K562 (cell line): ENCODE measurements at regions not wholly inside any gene's neighbourhood (a gene's known extent, or its start where the extent isn't known, plus 50 kb on each side); places are given as distances from the start of the nearest gene placed in this dataset.
A peak's percentile ranks its signal among the peaks of the same experiment; 100 is the strongest.

Experiments used
- ATAC-seq: fragments of 200-7000 bp; cut with Tn5 transposase; 3 replicates; pipeline ENCODE4 v1.9.1; 2020; ENCODE audit warnings: moderate library complexity
- BruUV-seq: library from RNA; stranded (reverse); fragments of 400-500 nt; replicated peaks from 2 replicates; lab custom pipeline; 2021; lab: Mats Ljungman, UMichigan
- CTCF ChIA-PET: fragments of 300-600 bp; formaldehyde crosslinking; extraction: SDS; loops from one replicate; lab custom pipeline; 2021; ENCODE audit warnings: low intra/inter-chr PET ratio; lab: Yijun Ruan, JAX
- POLR2A ChIA-PET: fragments of 300-600, 350-650 bp; sonication (Branson Sonifier 250); formaldehyde crosslinking; extraction: SDS; loops from one replicate; lab custom pipeline; 2021; ENCODE audit warnings: antibody characterized with exemption, inconsistent platforms; lab: Yijun Ruan, JAX
- DNase-seq, 4 experiments: peaks; one replicate each; pipeline versions ENCODE4 v3.0.0 to v3.0.0-alpha.2; 2011 to 2018; ENCODE audit warnings: low spot score in 3 of 4, mixed read lengths in 3 of 4; ENCODE audit errors: extremely low read depth in 1 of 4
- FAIRE-seq: peaks from 2 replicates; lab custom pipeline; 2011; peaks lifted over from hg19 to GRCh38; lab: Jason Lieb, UNC
- H2AFZ ChIP-seq: 2 replicates; pipeline ENCODE4 v1.6.0; 2011; ENCODE audit warnings: low read depth, low read length, control low read depth, inconsistent platforms
- H3K27ac ChIP-seq: fragments of 200-600 bp; 3 replicates; pipeline ENCODE4 v1.8.0; 2011; ENCODE audit warnings: low read depth, mild to moderate bottlenecking, control low read depth, inconsistent platforms, low read length, moderate library complexity, mixed read lengths; ENCODE audit errors: extremely low read depth
- H3K27me3 ChIP-seq, 2 experiments: fragments of 300-600 bp in 1 of 2; 2 replicates in 1 of 2; 3 replicates in 1 of 2; pipeline versions ENCODE4 v1.6.0 to v1.8.0; 2011; ENCODE audit warnings: inconsistent platforms in 2 of 2, low read length in 2 of 2, mild to moderate bottlenecking in 1 of 2, mixed read lengths in 1 of 2, moderate library complexity in 1 of 2; ENCODE audit not compliant: control insufficient read depth in 2 of 2, insufficient read depth in 2 of 2
- H3K36me3 ChIP-seq: fragments of 300-600 bp; 3 replicates; pipeline ENCODE4 v1.8.0; 2011; ENCODE audit warnings: mild to moderate bottlenecking, low read length, inconsistent platforms; ENCODE audit not compliant: control insufficient read depth, insufficient read depth
- H3K4me1 ChIP-seq, 2 experiments: fragments of 200-600 bp in 1 of 2; replicated peaks in 1 of 2; 2 replicates in 1 of 2; 3 replicates in 1 of 2; pipeline versions ENCODE4 v1.5.1 to v1.8.0; 2011; ENCODE audit warnings: inconsistent platforms in 2 of 2, low read length in 2 of 2, mild to moderate bottlenecking in 1 of 2, mixed read lengths in 1 of 2, moderate library complexity in 1 of 2; ENCODE audit not compliant: control insufficient read depth in 2 of 2, insufficient read depth in 2 of 2
- H3K4me2 ChIP-seq: 2 replicates; pipeline ENCODE4 v1.6.1; 2011; ENCODE audit warnings: low read length, control low read depth, inconsistent platforms, mixed read lengths; ENCODE audit not compliant: insufficient read depth
- H3K4me3 ChIP-seq: fragments of 200-600 bp; sonication (generic), shearing (Covaris generic); 2 replicates; pipeline ENCODE4 v1.5.1; 2016; ENCODE audit warnings: control low read depth, inconsistent platforms
- H3K79me2 ChIP-seq: fragments of 200-600 bp; 3 replicates; pipeline ENCODE4 v1.8.0; 2011; ENCODE audit warnings: low read length, inconsistent platforms; ENCODE audit not compliant: control insufficient read depth, insufficient read depth
- H3K9ac ChIP-seq, 2 experiments: 2 replicates each; pipeline versions ENCODE4 v1.6.0 to v1.6.1; 2011; ENCODE audit warnings: low read depth in 2 of 2, low read length in 2 of 2, control low read depth in 1 of 2, inconsistent platforms in 1 of 2, mild to moderate bottlenecking in 1 of 2, mixed read lengths in 1 of 2; ENCODE audit not compliant: insufficient read depth in 1 of 2
- H3K9me1 ChIP-seq: one replicate; pipeline ENCODE4 v1.6.0; 2011; ENCODE audit warnings: inconsistent platforms, mild to moderate bottlenecking, low read length, moderate library complexity; ENCODE audit not compliant: control insufficient read depth, insufficient read depth
- H3K9me3 ChIP-seq: replicated peaks from 2 replicates; pipeline ENCODE4 v1.5.1; 2011; ENCODE audit warnings: low read depth, low read length, inconsistent platforms; ENCODE audit not compliant: control insufficient read depth, insufficient read depth
- H4K20me1 ChIP-seq: replicated peaks from 2 replicates; pipeline ENCODE4 v1.6.1; 2011; ENCODE audit warnings: low read length, inconsistent platforms, mixed read lengths; ENCODE audit not compliant: control insufficient read depth, insufficient read depth
- LCOR ChIP-seq: sonication (generic); formaldehyde crosslinking; IDR thresholded peaks from 2 replicates; pipeline ENCODE4 v1.8.0; 2022; ENCODE audit warnings: mild to moderate bottlenecking, missing genetic modification reagents
- SAP30 ChIP-seq: fragments of 200-600 bp; sonication (generic); IDR thresholded peaks from 2 replicates; pipeline ENCODE4 v1.6.1; 2012; ENCODE audit warnings: borderline replicate concordance, low read depth, mild to moderate bottlenecking, moderate library complexity, low read length, control low read depth, inconsistent platforms; ENCODE audit not compliant: insufficient read depth, poor library complexity, severe bottlenecking
- ZNF146 ChIP-seq: IDR thresholded peaks from one replicate; pipeline ENCODE4 v1.6.1; 2018; ENCODE audit warnings: missing compliant biosample characterization; ENCODE audit not compliant: unreplicated experiment
- ZNF282 ChIP-seq: sonication (generic); formaldehyde crosslinking; IDR thresholded peaks from 2 replicates; pipeline ENCODE4 v1.8.1; 2023; ENCODE audit warnings: missing genetic modification reagents
- ZNF586 ChIP-seq: fragments of 450-650 bp; formaldehyde crosslinking; conservative IDR thresholded peaks from 2 replicates; pipeline ENCODE4 v1.4.0; 2020; ENCODE audit warnings: mild to moderate bottlenecking, moderate library complexity
- WGBS: fragments of 100-300 bp; shearing (Covaris generic); methylation state at CpG from one replicate; pipeline ENCODE4 v1.1.6; 2016; ENCODE audit warnings: low coverage, mixed read lengths; ENCODE audit not compliant: insufficient coverage; ENCODE audit errors: missing lambda C conversion rate; 5-methylcytosine and 5-hydroxymethylcytosine counted together
- in situ Hi-C: fragments of 300-500 bp; cut with MboI; formaldehyde crosslinking; loops from 4 replicates; pipeline ENCODE4 v1.15.0; 2018; ENCODE audit warnings: inconsistent platforms, mixed read lengths
- intact Hi-C: fragments of 100-400 bp; cut with micrococcal nuclease; formaldehyde crosslinking; loops from 2 replicates; pipeline ENCODE4 v1.14.2; 2022
- TF ChIP-seq, protein P1 (sequence below): fragments of 250-450 bp; sonication (Bioruptor Pico); IDR thresholded peaks from 2 replicates; pipeline ENCODE4 v1.8.0; 2021; ENCODE audit warnings: mild to moderate bottlenecking, moderate library complexity
- TF ChIP-seq, protein P2 (sequence below): IDR thresholded peaks from 2 replicates; pipeline ENCODE4 v1.6.1; 2016; ENCODE audit warnings: missing genetic modification characterization, missing compliant biosample characterization
- TF ChIP-seq, protein P3 (sequence below): fragments of 450-650 bp; formaldehyde crosslinking; IDR thresholded peaks from 2 replicates; pipeline ENCODE4 v1.4.0; 2020; ENCODE audit warnings: mild to moderate bottlenecking, moderate library complexity
- TF ChIP-seq, protein P4 (sequence below): fragments of 150-350 bp; conservative IDR thresholded peaks from 2 replicates; pipeline ENCODE4 v1.6.1; 2014; ENCODE audit warnings: low read length
- TF ChIP-seq, protein P5 (sequence below): sonication (generic); formaldehyde crosslinking; IDR thresholded peaks from 2 replicates; pipeline ENCODE4 v1.8.0; 2022; ENCODE audit warnings: mild to moderate bottlenecking, missing genetic modification reagents, borderline replicate concordance

DNA sequence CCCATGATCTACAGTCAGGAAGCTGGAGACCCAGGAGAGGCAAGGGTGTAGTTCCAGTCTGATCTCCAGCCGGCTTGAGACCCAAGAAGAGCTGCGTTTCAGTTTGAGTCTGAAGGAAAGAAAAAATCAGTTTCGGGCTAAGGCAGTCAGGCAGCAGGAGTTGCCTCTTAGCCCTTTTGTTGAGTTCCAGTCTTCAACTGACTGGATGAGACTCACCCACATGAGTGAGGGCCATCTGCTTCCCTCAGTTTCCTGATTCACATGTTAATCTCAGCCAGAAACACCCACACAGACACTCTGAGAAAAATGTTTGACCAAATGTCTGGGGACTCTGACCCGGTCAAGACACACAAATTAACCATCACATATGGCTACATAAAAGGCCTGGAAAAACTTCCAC lies 73.6 kb upstream of the ELOVL6 start:
- Histone ChIP-seq H3K9me1 (no peaks in the 10 kb centered on the region), H3K79me2 (no peaks in the 10 kb centered on the region), H3K4me1 (no peaks in the 10 kb centered on the region), H4K20me1 (no peaks in the 10 kb centered on the region), H3K9me3 (no peaks in the 10 kb centered on the region), H3K27me3 (peaks cover 0 to 4% of the 10 kb centered on the region in 2 experiments; a peak in 1 of 5 replicates), H3K4me3 (no peak overlapping the region), H3K36me3 (no peaks in the 10 kb centered on the region), H3K27ac (no peak overlapping the region), H3K4me2 (no peak overlapping the region), H3K9ac (no peak overlapping the region), H2AFZ (peak overlapping the region; percentile 44; the same call in 1 of the 2 replicates)
- no peak; the same call in 1 of the 3 replicates for ATAC-seq
- intact Hi-C loops, result no loop called here
- CTCF ChIA-PET, result no interaction called here
- DNase-seq, result no peak
- in situ Hi-C loops, result no loop called here
- no TSS peak for BruUV-seq
- WGBS, result 10% methylated on average over 4 of the region's 4 CpGs
- POLR2A ChIA-PET, result interaction anchor here (1.9 kb wide), 1 partner anchor 25 kb away, joined by 4 read pairs; no protein-coding TSS in a partner anchor
- no peak for FAIRE-seq
- no peak for TF ChIP-seq ZNF586 (CRISPR knock-in tag)
- no peak for TF ChIP-seq SAP30
- TF ChIP-seq ZNF282 (CRISPR knock-in tag), result no peak
- TF ChIP-seq, protein P1, sequence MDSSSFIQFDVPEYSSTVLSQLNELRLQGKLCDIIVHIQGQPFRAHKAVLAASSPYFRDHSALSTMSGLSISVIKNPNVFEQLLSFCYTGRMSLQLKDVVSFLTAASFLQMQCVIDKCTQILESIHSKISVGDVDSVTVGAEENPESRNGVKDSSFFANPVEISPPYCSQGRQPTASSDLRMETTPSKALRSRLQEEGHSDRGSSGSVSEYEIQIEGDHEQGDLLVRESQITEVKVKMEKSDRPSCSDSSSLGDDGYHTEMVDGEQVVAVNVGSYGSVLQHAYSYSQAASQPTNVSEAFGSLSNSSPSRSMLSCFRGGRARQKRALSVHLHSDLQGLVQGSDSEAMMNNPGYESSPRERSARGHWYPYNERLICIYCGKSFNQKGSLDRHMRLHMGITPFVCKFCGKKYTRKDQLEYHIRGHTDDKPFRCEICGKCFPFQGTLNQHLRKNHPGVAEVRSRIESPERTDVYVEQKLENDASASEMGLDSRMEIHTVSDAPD (CRISPR knock-in tag), result no peak
- TF ChIP-seq ZNF146 (CRISPR knock-in tag), result no peak
- TF ChIP-seq, protein P2, sequence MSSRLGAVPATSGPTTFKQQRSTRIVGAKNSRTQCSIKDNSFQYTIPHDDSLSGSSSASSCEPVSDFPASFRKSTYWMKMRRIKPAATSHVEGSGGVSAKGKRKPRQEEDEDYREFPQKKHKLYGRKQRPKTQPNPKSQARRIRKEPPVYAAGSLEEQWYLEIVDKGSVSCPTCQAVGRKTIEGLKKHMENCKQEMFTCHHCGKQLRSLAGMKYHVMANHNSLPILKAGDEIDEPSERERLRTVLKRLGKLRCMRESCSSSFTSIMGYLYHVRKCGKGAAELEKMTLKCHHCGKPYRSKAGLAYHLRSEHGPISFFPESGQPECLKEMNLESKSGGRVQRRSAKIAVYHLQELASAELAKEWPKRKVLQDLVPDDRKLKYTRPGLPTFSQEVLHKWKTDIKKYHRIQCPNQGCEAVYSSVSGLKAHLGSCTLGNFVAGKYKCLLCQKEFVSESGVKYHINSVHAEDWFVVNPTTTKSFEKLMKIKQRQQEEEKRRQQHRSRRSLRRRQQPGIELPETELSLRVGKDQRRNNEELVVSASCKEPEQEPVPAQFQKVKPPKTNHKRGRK, result no peak
- TF ChIP-seq, protein P3, sequence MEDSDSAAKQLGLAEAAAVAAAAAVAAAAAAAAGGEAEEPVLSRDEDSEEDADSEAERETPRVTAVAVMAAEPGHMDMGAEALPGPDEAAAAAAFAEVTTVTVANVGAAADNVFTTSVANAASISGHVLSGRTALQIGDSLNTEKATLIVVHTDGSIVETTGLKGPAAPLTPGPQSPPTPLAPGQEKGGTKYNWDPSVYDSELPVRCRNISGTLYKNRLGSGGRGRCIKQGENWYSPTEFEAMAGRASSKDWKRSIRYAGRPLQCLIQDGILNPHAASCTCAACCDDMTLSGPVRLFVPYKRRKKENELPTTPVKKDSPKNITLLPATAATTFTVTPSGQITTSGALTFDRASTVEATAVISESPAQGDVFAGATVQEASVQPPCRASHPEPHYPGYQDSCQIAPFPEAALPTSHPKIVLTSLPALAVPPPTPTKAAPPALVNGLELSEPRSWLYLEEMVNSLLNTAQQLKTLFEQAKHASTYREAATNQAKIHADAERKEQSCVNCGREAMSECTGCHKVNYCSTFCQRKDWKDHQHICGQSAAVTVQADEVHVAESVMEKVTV (CRISPR knock-in tag), result no peak
- TF ChIP-seq, protein P4, sequence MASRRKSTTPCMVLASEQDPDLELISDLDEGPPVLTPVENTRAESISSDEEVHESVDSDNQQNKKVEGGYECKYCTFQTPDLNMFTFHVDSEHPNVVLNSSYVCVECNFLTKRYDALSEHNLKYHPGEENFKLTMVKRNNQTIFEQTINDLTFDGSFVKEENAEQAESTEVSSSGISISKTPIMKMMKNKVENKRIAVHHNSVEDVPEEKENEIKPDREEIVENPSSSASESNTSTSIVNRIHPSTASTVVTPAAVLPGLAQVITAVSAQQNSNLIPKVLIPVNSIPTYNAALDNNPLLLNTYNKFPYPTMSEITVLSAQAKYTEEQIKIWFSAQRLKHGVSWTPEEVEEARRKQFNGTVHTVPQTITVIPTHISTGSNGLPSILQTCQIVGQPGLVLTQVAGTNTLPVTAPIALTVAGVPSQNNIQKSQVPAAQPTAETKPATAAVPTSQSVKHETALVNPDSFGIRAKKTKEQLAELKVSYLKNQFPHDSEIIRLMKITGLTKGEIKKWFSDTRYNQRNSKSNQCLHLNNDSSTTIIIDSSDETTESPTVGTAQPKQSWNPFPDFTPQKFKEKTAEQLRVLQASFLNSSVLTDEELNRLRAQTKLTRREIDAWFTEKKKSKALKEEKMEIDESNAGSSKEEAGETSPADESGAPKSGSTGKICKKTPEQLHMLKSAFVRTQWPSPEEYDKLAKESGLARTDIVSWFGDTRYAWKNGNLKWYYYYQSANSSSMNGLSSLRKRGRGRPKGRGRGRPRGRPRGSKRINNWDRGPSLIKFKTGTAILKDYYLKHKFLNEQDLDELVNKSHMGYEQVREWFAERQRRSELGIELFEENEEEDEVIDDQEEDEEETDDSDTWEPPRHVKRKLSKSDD, result no peak
- TF ChIP-seq LCOR (CRISPR knock-in tag), result no peak
- TF ChIP-seq, protein P5, sequence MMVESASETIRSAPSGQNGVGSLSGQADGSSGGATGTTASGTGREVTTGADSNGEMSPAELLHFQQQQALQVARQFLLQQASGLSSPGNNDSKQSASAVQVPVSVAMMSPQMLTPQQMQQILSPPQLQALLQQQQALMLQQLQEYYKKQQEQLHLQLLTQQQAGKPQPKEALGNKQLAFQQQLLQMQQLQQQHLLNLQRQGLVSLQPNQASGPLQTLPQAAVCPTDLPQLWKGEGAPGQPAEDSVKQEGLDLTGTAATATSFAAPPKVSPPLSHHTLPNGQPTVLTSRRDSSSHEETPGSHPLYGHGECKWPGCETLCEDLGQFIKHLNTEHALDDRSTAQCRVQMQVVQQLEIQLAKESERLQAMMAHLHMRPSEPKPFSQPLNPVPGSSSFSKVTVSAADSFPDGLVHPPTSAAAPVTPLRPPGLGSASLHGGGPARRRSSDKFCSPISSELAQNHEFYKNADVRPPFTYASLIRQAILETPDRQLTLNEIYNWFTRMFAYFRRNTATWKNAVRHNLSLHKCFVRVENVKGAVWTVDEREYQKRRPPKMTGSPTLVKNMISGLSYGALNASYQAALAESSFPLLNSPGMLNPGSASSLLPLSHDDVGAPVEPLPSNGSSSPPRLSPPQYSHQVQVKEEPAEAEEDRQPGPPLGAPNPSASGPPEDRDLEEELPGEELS (CRISPR knock-in tag), result no peak
